T1000 (cell line): ENCODE measurements at regions not wholly inside any gene's neighbourhood (a gene's known extent, or its start where the extent isn't known, plus 50 kb on each side); places are given as distances from the start of the nearest gene placed in this dataset.
A peak's percentile ranks its signal among the peaks of the same experiment; 100 is the strongest.

Experiments used
- DNase-seq: peaks from one replicate; lab custom pipeline; 2025; ENCODE audit warnings: mixed read lengths; lab: John Stamatoyannopoulos, UW

DNA sequence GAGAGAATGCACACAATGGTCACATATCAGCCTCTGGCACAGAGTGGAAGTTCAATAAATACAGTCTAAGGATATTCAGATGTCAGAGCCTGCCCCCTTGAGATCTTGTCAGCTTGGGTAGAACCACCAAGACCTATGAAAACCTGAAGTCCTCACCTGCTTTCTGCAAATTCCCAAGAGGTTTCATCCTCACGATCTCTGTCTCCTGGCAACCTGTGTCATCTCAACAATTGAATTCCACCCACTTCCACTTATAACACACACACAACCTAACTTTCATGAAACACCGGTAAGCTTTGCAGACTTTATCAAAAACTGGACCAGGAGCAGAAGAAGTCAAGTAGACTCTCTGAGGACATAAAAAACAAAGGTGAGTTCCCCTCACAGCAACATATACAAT is 151.6 kb upstream of the SLC30A5 start:
- no peak for DNase-seq

DNA sequence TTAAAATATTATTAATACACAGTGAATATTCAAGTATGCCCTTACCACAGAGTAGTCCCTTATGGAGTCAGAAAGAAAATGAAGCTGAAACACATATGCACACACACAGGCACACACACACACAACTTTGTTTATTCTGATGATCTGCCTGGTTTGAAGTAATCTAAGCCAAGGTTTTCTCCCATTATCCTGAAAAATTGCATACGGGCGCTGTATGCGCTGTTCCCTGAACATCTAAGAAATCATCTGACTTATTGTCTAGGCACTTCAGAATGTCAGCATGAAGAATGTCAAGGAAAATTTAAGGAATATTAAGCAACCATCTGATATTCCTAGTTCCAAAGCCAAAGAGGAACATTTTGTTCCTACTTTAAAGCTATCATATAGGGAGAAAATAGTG is 147.1 kb upstream of the SLC30A5 start:
- no peak for DNase-seq

- DNase-seq = no peak
These were observed 145.8 kb upstream of the SLC30A5 start for GRCh38 chr5:68947986-68948385.

GRCh38 chr5:68949256-68949655 is 144.6 kb upstream of the SLC30A5 start:
- no peak for DNase-seq

- no peak for DNase-seq
These were observed 144.1 kb upstream of the SLC30A5 start for GRCh38 chr5:68949711-68950110.

DNA sequence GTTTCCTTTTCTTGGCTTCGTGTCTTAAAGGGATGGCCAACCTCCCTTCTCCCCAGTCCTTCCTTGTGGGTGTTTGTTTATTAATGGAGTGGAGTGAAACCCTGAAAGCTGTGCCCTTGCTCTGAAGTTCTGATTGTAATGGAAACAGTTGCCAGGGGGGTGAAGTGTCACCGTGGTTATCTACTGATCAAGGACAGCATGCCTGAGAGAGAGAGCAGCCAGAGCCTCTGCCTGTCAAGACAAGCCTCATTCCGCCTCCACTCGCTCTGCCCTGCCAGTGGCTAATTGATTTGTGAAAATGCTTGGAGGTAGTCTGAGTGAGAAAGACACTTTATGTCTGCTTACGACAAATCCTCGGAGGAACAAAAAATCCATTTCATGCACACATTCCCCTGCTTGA is 143.7 kb upstream of the SLC30A5 start:
- no peak for DNase-seq

GRCh38 chr5:68950930-68951329 is 142.9 kb upstream of the SLC30A5 start:
- DNase-seq = no peak

- DNase-seq = no peak
These were observed 140.5 kb upstream of the SLC30A5 start for GRCh38 chr5:68953231-68953874.

DNA sequence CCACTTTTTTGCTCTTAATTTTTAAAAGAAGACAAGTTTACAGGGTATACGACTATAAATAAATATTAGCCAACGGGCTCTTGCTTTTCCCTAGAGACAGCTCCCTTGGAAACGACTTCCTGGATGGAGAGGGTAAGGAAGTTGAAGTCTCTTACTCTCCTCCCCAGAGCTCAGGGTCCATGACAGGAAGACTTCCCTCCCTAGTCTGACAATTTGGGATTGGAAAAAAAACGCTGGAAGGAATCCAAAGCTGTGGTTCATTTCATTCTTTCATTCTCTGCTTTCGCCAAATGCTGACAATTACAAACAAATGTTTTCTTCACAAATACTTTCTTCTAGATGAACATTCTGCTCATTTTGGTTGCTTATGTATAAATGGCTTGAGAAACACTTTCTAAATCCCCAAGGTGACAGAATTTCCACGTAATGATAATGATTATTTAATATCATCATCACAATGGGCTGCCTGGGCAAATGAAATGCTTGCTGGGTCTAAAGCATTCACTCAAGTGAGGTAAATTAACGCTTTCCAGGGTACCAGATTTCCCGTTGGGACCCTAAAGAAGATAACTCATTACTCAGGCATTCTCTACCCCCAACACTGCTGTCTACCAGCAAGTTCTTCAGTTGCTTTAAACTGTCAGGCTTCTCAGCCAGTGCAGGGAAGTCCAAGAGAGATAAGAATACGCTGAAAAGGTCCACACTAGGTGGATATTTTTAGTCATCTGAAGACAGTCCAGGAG is 139.8 kb upstream of the SLC30A5 start:
- DNase-seq = no peak

- no peak for DNase-seq
These were observed 139.2 kb upstream of the SLC30A5 start for GRCh38 chr5:68954618-68954910.

DNA sequence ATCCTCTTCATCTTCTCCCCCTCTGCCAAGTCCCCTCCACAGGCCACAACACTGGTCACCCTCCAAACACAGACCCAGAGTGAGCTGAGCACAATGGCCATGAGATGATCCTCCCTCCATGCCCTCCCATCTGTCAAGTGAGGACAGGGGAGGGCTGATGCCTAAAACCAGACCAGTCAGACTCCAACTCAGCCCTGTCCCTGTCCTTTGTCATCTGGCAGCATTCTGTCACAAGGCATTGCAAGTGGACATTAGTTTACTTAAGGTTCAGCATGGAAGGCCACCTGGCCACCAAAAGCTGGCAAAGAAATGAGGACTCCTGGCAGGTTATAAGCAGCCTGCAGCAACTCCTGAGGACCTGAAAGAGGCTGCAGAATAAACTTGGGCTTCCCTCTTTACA is 136.2 kb upstream of the SLC30A5 start:
- no peak for DNase-seq

DNA sequence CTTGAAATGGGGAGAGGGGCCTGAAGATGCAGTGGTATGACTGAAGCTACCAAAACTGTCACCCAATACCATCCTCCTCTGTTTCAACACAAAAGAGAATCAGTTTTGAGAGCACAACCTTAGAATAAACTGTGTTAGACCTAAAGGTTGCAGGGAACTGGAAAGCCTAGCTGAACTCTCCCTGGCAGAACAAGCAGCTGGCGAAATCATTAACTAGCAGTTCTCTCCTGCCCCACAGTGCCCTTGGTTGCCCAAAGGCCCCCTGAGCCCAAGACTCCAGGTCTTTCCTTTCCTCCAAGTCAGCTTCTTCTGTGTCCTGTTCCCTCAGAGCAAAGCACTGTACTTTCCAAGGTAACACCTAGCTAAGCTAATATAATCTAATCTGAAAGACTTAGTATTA is 135.4 kb upstream of the SLC30A5 start:
- no peak for DNase-seq

GRCh38 chr5:68960456-68960855 is 133.4 kb upstream of the SLC30A5 start:
- no peak for DNase-seq

DNA sequence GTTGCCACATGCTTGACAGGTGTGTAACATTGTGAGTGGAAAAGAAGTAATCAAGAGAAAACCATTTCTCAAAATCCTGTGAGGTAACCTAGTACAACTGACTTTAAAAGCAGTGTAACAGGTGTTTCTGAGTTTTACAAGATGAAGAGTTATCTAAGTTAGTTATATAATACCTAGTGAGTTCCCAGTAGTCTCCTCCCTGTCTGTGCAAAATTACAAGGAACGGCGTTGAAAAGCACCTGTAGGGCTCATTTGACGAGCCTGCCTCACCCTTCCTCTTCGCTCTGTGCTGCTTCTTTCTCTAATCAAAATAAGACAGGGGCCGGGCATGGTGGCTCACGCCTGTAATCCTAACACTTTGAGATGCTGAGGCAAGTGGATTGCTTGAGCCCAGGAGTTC is 132.9 kb upstream of the SLC30A5 start:
- DNase-seq = no peak

- DNase-seq = no peak
These were observed 132.1 kb upstream of the SLC30A5 start for GRCh38 chr5:68961762-68962161.

DNA sequence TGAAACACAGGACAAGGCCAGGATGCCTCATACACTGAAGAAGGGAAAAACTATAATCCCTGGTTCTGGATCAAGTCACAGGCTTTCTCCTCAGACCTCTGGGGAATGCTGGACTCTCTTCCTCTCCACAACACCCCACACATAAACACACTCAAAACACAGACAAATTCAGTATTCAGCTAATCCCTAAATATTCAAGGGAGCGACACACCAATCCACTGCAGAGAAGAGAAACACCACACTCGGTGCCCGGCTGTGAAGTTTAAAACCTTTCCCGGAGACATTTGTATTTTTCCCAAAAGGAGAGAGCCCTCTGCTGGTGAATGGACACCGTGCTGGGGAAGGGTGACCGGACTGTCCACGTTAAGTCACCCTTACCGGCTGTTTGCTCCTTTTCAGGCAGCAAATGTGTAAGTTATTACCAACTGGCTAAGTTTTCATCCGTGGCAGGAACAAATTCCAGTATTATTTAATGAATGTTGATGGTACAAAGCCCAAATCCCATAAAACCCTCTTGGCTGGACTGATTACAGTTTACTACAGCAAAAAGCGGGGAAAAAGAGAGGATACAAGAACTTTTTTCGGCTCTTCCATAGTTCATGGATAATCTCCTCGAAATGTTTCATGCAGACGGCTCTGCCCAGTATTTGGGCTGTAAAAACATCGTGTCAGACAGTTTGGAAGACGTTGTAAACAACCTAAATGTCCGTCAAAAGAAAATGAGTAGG is 130.9 kb upstream of the SLC30A5 start:
- peak; percentile 49 for DNase-seq

DNA sequence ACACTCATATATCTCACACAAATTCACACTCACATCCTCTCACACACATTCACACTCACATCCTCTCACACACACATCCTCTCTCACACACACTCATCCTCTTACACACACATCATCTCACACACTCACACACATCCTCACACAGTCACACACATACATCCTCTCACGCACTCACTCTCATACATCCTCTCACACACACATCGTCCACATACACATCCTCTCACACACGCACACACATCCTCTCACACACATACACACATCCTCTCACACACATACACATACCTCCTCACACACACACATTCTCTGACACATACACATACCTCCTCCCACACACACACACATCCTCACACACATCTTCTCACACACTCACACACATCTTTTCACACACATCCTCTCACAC is 129.1 kb upstream of the SLC30A5 start:
- no peak for DNase-seq

DNA sequence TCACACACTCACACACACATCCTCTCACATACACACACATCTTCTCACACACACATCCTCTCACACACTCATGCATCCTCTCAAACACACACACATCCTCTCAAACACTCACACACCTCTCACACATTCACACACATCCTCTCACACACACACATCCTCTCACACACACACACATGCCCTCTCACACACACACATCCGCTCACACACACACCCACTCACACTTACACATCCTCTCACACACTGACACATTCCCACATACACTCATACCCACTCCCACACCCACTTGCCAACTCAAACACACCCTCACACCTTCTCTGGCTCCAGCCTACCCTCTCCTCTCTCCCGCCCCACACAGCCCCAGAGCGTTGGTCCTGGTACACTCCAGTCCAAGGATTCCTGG is 127.9 kb upstream of the SLC30A5 start:
- no peak for DNase-seq

- DNase-seq = no peak
These were observed 127.2 kb upstream of the SLC30A5 start for GRCh38 chr5:68966596-68966995.

DNA sequence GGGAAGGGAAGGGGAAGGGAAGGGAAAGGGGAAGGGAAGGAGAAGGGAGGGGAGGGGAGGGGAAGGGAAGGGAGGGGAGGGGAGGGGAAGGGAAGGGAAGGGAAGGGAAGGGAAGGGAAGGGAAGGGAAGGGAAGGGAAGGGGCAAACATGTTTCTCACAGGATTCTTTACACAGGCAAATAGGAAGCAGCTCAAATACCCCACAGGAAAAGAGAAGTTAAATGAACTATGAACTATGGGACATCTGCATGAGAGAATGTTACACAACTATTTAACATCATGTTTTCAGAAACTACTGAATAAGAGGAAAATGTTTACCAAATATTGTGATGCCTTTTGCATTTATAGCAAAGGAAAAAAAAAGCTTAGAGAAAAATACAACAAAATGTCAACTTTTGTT is 125.4 kb upstream of the SLC30A5 start:
- DNase-seq = no peak

DNA sequence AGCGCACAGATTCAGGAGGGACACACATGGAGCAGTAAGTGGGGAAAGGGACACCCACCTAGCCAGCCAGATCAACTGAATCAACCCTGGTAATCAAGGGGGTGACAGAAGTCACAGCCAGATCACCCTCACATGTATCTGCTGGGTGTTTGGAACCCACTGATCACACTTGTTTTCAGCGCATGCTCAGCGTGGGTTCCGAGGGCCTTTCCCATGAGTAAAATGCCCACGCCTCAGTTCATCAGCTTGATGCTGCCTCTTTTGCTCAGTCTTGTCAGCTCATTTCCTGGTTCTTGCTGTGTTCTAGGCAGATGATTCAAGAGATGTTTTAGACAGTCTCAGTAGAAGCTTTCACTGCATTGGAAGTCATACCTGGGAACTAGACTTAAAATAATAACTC is 123.2 kb upstream of the SLC30A5 start:
- DNase-seq = no peak

DNA sequence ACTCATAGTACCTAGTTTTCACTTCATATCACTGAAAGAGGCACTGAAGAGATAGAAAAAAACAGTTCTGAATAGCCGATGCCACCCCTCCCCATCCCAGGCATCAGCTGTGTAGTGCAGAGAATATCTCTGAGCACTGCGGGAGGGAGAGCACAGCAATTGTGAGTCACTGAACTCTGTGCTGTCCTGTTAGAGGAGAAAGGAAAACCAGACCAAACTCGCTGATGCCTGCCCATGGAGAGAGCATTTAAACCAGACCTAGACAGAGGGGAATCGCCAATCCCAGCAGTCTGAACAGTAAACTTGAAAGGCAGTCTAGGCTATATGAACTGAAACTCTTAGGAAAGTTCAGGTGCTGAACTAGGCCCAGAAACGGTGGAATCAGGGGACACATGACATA is 120.1 kb upstream of the SLC30A5 start:
- no peak for DNase-seq

DNA sequence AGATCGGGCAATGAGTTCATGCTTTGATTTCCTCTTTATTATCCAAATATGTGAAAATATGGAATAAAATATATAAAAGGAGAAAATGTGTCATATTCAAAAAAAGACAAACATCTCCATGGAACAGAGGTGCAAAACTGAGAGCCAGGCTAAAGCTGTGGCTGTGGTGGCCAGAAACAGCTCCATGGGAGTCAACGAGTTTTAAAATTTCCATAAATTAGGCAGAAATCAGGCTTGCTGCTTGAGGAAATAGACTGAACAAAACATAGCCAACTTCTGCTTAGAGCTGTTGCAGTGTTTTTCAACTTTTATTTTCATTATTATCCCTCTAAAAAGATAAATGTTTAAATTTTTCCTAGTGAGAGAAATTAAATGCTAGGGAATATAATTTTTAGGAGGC is 110.8 kb upstream of the SLC30A5 start:
- no peak for DNase-seq

DNA sequence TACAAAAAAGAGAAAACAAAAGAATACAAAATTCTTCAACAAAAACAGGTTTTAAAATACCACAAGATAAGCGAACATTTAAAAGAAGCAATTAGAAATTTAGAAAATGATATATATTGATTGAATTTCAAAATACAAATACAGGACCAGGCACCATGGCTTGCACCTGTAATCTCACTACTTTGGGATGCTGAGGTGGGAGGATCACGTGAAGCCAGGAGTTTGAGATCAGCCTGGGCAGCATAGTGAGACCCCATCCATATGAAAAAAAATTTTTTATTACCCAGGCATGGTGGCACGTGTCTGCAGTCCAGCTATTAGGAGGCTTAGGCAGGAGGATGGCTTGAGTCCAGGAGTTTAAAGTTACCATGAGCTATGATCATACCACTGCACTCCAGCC is 109.9 kb upstream of the SLC30A5 start:
- DNase-seq = no peak
